Central memory CD8-positive, alpha-beta T cell (primary cell): ENCODE measurements at regions not wholly inside any gene's neighbourhood (a gene's known extent, or its start where the extent isn't known, plus 50 kb on each side); places are given as distances from the start of the nearest gene placed in this dataset.
"Not testable (repeated sequence)": the region's sequence is repeated elsewhere in the genome, so short reads cannot be mapped to it uniquely, and the experiment has no call there.

Source experiments
- ATAC-seq: fragments of 150-1000 bp; cut with Tn5 transposase; replicated peaks from 2 replicates; pipeline ENCODE4 v1.10.0; 2022; ENCODE audit warnings: mild to moderate bottlenecking, moderate FRiP score, moderate number of reproducible peaks; ENCODE audit not compliant: poor library complexity, severe bottlenecking; ENCODE audit errors: extremely low read depth
- DNase-seq, 2 donors: peaks; one replicate each; pipeline ENCODE4 v3.0.0; 2021; ENCODE audit warnings: low spot score in 2 of 2
- H3K27ac Mint-ChIP-seq: one replicate; pipeline ENCODE4 v1.8.0; 2022; ENCODE audit warnings: low read depth, mild to moderate bottlenecking, moderate library complexity, mixed read lengths
- H3K27me3 Mint-ChIP-seq: one replicate; pipeline ENCODE4 v1.8.0; 2022; ENCODE audit warnings: mixed read lengths
- H3K36me3 Mint-ChIP-seq: one replicate; pipeline ENCODE4 v1.8.0; 2022; ENCODE audit warnings: mild to moderate bottlenecking, moderate library complexity, mixed read lengths; ENCODE audit not compliant: insufficient read depth
- H3K4me1 Mint-ChIP-seq: one replicate; pipeline ENCODE4 v1.8.0; 2022; ENCODE audit warnings: mixed read lengths
- H3K4me3 Mint-ChIP-seq: one replicate; pipeline ENCODE4 v1.8.0; 2022; ENCODE audit warnings: mild to moderate bottlenecking, moderate library complexity, mixed read lengths
- H3K9me3 Mint-ChIP-seq: one replicate; pipeline ENCODE4 v1.8.0; 2022; ENCODE audit warnings: mixed read lengths

DNA sequence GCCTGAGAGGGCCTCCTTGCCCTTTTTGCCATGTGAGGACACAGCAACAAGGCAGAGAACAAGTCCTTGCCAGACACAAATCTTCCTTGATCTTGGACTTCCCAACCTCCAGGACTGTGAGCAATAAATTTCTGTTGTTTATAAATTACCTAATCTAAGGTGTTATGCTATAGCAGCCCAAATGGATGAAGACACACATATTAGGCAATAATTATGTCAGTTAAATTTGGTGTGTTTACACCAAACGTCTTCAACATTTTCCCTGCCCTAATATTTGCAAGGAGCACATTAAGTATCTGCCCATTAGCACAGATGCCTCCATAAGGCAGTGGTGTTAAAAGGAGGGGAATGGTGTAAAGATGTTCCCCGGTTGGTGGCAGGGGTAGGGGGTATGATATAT lies 94.8 kb downstream of the ETS2 start:
- no peak for DNase-seq
- Mint-ChIP-seq H3K36me3 (no peaks in the 10 kb centered on the region), H3K4me3 (no peak overlapping the region), H3K27ac (no peak overlapping the region), H3K27me3 (peaks cover 14% of the 10 kb centered on the region), H3K4me1 (no peaks in the 10 kb centered on the region), H3K9me3 (no peaks in the 10 kb centered on the region)
- no peak for ATAC-seq

DNA sequence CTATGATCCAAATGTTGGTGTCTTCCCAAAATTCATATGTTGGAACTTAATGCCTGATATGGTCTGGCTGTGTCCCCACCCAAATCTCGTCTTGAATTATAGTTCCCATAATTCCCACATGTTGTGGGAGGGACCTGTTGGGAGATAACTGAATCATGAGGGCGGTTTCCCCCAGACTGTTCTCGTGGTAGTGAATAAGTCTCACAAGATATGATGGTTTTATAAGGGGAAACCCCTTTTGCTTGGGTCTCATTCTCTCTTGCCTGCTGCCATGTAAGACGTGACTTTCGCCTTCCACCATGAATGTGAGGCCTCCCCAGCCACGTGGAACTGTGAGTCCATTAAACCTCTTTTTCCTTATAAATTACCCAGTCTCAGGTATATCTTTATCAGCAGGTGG lies 94.3 kb downstream of the ETS2 start:
- ATAC-seq, H3K4me3 Mint-ChIP-seq, H3K27ac Mint-ChIP-seq, H3K9me3 Mint-ChIP-seq, H3K4me1 Mint-ChIP-seq, DNase-seq, H3K36me3 Mint-ChIP-seq: not testable (repeated sequence)
- H3K27me3 Mint-ChIP-seq = peaks cover 14% of the 10 kb centered on the region

DNA sequence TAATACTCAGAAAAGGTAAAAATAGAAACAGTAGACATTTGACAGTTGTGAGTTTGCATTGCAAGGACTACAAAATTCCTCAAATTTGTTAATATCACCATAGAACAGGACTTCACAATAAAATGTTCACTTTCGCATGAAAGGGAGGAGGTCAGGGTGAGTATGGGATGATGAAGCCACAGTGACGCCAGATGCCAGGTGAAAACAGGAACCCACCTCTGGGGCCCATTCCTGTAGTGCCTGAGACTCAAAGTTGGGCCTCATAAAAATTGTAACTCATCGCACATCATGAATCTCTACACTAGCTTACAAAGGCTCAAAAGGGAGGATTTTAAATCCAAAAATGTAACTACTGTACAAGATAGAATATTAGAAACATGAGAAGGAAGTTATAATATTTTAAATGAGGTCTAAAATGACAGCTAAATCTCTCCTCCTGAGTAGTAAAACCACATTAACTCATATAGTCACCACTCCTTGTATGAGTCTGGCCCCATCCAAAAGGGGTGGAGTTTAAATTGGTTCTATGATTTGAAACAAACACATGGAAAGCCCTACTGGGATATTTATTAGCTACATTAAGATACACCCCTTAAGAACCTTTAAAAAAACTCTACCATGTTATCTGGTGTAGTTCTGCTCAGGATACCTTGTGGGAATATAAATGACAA lies 93.7 kb downstream of the ETS2 start:
- Mint-ChIP-seq H3K4me3 (no peak overlapping the region), H3K27me3 (peaks cover 16% of the 10 kb centered on the region)
- ATAC-seq = no peak

DNA sequence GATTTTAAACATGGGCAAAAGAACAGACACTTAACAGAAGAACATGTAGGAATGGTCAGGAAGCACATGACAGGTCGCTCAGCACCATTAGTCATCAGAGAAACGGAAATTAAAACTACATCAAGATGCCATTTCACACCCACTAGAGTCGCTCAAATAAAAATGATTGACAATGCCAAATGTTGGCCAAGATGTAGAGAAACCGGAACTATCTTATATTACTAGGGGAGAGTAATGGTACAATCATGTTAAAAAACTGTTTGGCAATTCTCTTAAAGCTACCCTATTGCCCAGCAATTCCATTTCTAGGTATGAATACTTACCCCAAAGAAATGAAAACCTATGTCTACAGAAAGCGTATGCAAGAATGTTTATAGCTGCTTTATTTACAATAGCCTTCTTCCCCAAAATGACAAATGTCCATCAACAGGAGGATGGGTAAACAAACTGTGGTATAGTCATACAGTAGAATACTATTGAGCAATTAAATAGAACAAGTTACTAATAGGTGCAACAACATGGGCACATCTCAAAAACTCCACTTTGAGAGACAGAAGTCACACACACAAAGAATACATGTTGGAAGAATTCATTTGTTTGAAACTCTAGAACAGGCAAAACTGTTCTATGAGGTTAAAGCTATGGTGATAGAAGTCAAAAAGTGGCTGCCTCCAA lies 92.8 kb downstream of the ETS2 start:
- Mint-ChIP-seq H3K4me1 (no peaks in the 10 kb centered on the region), H3K4me3 (no peak overlapping the region), H3K27me3 (peaks cover 24% of the 10 kb centered on the region), H3K9me3 (no peaks in the 10 kb centered on the region), H3K36me3 (no peaks in the 10 kb centered on the region), H3K27ac (no peak overlapping the region)
- DNase-seq (no peak), ATAC-seq (no peak)

More for the DNA sequence above, 93.7 kb downstream of the ETS2 start:
- H3K9me3 Mint-ChIP-seq = no peaks in the 10 kb centered on the region
- no peaks in the 10 kb centered on the region for H3K4me1 Mint-ChIP-seq
- H3K27ac Mint-ChIP-seq = no peak overlapping the region
- no peak for DNase-seq
- H3K36me3 Mint-ChIP-seq = no peaks in the 10 kb centered on the region

DNA sequence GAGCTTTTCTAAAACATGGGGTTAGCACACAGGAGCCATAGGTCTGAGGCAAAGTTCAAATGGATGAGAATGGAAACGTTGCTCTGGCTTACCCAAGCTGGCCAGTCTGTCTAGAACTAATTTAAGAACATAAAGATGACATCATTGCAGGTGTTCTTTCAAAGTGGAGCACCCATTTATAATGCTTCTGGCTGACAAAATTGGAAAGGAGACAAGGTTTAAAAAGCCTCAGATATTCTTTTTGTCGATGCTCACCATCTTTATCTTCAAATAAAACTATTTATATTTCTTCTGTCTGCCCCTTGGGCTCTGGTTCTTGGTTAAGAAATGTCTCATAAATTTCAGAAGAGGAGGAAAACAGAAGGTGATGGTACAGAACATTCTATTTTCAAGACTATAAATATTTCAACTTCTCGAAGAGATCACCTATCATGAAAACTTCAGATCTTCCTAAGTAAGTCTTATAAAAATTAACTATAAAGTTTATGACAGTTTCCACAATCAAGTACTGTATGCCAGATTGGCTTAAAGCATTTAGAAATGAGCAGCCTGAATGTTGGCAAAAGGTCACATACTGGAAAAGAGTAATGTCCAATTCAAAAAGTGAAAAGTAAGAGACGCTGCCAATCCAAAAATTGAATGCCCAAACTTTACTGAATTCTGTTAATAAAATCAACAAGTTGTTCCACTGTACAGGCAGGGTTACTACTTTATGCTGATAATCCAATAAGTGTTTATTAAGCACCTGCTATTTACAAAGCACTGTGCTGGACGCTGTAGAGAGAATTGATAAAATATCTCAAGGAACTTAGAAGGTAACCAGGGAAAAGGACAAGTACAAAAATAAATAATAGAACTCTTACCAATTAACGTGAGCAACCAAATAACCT lies 92.0 kb downstream of the ETS2 start:
- ATAC-seq (no peak), DNase-seq (no peak)
- Mint-ChIP-seq H3K9me3 (no peaks in the 10 kb centered on the region), H3K4me3 (no peak overlapping the region), H3K4me1 (no peaks in the 10 kb centered on the region), H3K27ac (no peak overlapping the region), H3K36me3 (no peaks in the 10 kb centered on the region), H3K27me3 (peaks cover 32% of the 10 kb centered on the region)

DNA sequence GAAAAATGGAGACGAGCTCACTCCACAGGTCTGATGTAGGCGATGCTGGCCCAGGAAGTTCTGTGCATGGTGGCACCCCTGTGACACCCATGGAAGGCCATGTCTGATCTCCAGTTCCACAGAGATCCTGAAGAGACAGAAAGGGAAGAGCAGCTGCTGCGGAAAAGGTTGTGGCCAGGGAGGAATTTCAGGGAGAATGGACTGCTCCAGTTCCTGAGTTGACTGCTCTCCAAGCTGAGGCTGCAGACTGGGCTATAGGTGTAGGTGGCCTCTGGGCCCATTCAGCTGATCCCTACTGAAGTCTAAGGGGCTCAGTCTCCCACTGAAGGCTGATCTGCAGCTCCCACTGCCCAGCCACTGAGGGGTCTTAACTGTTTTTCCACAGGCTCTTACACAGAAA lies 89.2 kb downstream of the ETS2 start:
- DNase-seq (no peak), ATAC-seq (no peak)
- no peaks in the 10 kb centered on the region for H3K36me3 Mint-ChIP-seq
- peaks cover 60% of the 10 kb centered on the region for H3K27me3 Mint-ChIP-seq
- no peaks in the 10 kb centered on the region for H3K9me3 Mint-ChIP-seq
- no peak overlapping the region for H3K4me3 Mint-ChIP-seq
- H3K27ac Mint-ChIP-seq = no peak overlapping the region
- no peaks in the 10 kb centered on the region for H3K4me1 Mint-ChIP-seq

GRCh38 chr21:38888991-38889561 lies 83.3 kb downstream of the ETS2 start:
- H3K4me1 Mint-ChIP-seq = no peaks in the 10 kb centered on the region
- no peak for DNase-seq
- no peak overlapping the region for H3K27ac Mint-ChIP-seq
- H3K36me3 Mint-ChIP-seq = peaks cover 3% of the 10 kb centered on the region
- H3K9me3 Mint-ChIP-seq = no peaks in the 10 kb centered on the region
- no peak overlapping the region for H3K4me3 Mint-ChIP-seq
- no peak for ATAC-seq
- peaks cover 72% of the 10 kb centered on the region for H3K27me3 Mint-ChIP-seq

GRCh38 chr21:38887749-38888148 lies 82.0 kb downstream of the ETS2 start:
- H3K4me3 Mint-ChIP-seq = no peak overlapping the region
- ATAC-seq (no peak), DNase-seq (no peak)
- no peaks in the 10 kb centered on the region for H3K4me1 Mint-ChIP-seq
- peaks cover 68% of the 10 kb centered on the region for H3K27me3 Mint-ChIP-seq
- peaks cover 3% of the 10 kb centered on the region for H3K36me3 Mint-ChIP-seq
- H3K27ac Mint-ChIP-seq = no peak overlapping the region
- H3K9me3 Mint-ChIP-seq = peaks cover 6% of the 10 kb centered on the region

DNA sequence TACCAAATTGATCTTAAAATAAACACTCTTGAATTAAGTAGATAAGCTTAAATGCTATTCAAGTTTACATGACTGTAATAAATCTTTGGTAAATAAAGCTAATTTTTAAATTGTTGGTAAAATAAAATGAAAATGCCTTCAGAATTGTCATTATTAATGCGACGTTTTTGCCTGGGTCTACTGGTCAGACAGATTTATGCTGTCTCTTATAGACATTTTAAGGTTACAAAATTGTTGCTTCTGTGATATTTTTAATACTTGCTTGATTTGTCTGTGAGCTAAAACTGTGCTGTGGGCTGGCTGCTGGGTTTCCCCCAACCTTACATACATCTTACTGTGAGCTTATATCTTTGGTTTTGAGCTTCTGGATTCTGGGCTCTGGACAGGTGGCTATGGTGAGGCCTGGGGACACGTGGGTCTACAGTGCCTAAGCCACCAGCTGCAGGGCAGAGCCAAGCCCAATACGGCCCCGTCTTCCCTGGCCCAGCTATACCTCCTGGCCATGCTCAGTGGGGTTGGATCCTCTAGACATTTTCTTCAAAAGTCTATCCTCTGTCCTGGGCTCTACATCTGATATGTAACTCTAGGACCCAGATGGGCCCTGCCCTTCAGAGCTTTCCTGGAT lies 81.4 kb downstream of the ETS2 start:
- Mint-ChIP-seq H3K27ac (no peak overlapping the region), H3K36me3 (peaks cover 3% of the 10 kb centered on the region), H3K9me3 (peaks cover 6% of the 10 kb centered on the region), H3K27me3 (peaks cover 63% of the 10 kb centered on the region), H3K4me3 (no peak overlapping the region), H3K4me1 (no peaks in the 10 kb centered on the region)
- ATAC-seq (no peak), DNase-seq (no peak)

DNA sequence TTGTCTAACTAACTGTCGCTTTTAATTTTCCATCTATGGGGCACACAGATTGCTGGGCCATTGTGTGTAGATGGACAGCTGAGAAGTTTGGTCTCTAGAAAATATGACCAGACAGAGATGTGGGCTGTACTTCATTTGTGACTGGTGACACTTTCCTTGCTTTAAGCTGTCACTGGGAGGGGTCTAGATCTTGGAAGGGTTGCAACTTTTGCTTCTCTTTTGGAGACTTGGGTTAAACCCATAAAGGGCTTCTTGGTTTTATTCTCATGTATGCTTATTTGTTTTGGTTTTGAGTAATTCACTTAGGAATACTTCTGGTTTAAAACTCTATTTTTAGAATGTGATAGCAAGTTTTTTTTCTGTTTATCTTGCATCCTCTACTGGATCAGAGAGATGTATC lies 80.2 kb downstream of the ETS2 start:
- H3K27me3 Mint-ChIP-seq = peaks cover 63% of the 10 kb centered on the region
- H3K27ac Mint-ChIP-seq = no peak overlapping the region
- H3K9me3 Mint-ChIP-seq = peaks cover 6% of the 10 kb centered on the region
- DNase-seq (no peak), ATAC-seq (no peak)
- H3K4me3 Mint-ChIP-seq = no peak overlapping the region
- peaks cover 3% of the 10 kb centered on the region for H3K36me3 Mint-ChIP-seq
- no peaks in the 10 kb centered on the region for H3K4me1 Mint-ChIP-seq

DNA sequence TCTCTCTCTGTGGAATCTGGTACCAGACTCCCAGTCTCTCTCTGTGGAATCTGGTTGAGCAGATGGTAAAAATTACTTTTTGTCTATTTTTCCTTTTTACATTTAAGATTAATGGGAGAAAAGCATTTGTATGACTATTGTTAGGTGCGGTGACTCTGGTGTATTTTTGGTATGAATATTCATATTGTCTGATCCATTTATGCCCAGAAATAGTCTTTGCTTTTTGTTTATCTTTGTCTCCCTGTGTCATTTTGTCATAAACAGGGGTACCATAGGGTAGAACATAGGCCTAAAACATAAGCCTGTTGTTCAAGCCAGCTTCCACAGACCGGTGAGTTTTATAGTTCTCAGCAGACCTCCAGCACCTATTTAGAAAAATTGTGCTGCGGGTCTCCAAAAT lies 78.7 kb downstream of the ETS2 start:
- DNase-seq (no peak), ATAC-seq (no peak)
- Mint-ChIP-seq H3K4me3 (no peak overlapping the region), H3K27ac (no peak overlapping the region), H3K27me3 (peaks cover 58% of the 10 kb centered on the region), H3K36me3 (peaks cover 3% of the 10 kb centered on the region), H3K4me1 (no peaks in the 10 kb centered on the region), H3K9me3 (peaks cover 6% of the 10 kb centered on the region)

DNA sequence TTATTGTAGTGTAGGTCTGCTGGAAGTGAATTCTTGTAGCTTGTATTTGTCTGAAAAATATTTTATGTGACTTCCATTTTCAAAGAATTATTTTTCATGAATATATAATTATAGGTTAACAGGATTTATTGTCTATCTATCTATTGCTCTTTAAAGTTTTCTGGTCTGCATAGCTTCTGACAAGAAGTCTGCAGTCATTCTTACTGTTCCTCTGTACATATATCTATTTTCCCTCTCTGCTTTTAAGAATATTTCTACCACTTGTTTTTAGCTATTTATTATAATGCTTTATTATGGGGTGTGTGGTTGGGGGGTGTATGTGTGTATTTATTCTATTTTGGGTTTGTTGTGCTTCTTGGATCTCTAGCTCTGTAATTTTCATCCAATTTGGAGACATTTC lies 77.4 kb downstream of the ETS2 start:
- Mint-ChIP-seq H3K27me3 (peaks cover 59% of the 10 kb centered on the region), H3K4me3 (no peak overlapping the region), H3K9me3 (peaks cover 6% of the 10 kb centered on the region), H3K36me3 (no peaks in the 10 kb centered on the region), H3K4me1 (no peaks in the 10 kb centered on the region), H3K27ac (no peak overlapping the region)
- DNase-seq (no peak), ATAC-seq (no peak)
